Stimulated activated CD4-positive, alpha-beta T cell treated with anti-CD3 and anti-CD28 coated beads, Interleukin-15, amount 100 ng/mL, for 24 hours (primary cell): ENCODE measurements at regions not wholly inside any gene's neighbourhood (a gene's known extent, or its start where the extent isn't known, plus 50 kb on each side); places are given as distances from the start of the nearest gene placed in this dataset.
"Not testable (repeated sequence)": the region's sequence is repeated elsewhere in the genome, so short reads cannot be mapped to it uniquely, and the experiment has no call there.

Source experiments
- DNase-seq: peaks from one replicate; pipeline ENCODE4 v3.0.0-alpha.2; 2020

GRCh38 chr4:188439641-188440311, 300.5 kb downstream of the TRIML1 start:
- DNase-seq, result no peak

DNA sequence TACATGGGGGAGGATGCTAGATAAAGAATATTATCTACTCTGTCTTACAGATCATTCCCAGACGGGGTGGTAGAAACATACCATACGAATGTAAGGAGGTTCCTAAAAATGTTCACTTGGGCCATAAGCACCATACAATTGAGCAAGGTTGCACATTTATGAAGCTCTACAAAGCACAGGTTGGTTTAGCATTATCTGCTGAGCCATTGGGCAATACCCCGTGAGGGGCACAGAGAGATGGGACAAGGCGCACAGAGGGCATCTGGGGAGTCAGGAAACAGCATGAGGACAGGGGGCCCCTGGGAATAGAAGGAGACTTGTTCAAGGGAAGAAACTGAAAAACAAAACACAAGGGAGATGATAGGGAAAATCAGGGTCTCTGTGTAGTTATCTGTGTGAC, 305.3 kb downstream of the TRIML1 start:
- DNase-seq, result no peak

DNA sequence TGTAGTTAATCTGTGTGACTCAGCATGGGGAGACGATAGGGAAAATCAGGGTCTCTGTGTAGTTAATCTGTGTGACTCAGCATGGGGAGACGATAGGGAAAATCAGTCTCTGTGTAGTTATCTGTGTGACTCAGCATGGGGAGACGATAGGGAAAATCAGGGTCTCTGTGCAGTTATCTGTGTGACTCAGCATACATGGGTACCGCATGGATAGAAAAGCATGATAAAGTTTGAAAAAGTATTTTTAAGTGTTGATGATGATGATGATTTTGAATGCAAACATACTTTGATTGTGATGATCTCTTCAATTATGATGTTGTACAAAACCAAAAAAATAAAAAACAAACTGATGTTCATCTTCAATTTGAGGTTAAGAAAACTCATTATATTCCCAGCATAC, 309.8 kb downstream of the TRIML1 start:
- DNase-seq, result not testable (repeated sequence)

- no peak for DNase-seq
Measured at GRCh38 chr4:188450571-188450970, 311.3 kb downstream of the TRIML1 start.

DNA sequence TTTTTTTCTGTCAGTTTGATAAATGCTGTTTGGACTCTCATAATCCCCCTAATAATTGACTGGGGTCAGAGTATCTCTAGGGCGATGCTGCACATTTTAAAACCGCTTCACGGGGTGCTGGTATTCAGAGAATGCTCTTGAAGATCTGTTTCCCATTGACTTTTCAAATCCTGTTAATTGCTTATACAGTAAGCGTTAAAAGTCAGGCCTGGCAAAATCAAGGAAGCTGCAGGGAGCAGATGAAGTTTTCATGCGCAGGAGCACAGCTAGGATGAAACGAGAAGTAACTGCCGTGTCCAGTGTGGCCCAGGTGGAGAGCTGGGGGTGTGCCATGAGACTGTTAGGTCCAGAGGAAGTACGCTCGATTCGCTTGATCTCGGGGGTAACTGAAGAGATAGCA, 312.9 kb downstream of the TRIML1 start:
- DNase-seq, result no peak

GRCh38 chr4:188454575-188454974, 315.3 kb downstream of the TRIML1 start:
- DNase-seq, result no peak

DNA sequence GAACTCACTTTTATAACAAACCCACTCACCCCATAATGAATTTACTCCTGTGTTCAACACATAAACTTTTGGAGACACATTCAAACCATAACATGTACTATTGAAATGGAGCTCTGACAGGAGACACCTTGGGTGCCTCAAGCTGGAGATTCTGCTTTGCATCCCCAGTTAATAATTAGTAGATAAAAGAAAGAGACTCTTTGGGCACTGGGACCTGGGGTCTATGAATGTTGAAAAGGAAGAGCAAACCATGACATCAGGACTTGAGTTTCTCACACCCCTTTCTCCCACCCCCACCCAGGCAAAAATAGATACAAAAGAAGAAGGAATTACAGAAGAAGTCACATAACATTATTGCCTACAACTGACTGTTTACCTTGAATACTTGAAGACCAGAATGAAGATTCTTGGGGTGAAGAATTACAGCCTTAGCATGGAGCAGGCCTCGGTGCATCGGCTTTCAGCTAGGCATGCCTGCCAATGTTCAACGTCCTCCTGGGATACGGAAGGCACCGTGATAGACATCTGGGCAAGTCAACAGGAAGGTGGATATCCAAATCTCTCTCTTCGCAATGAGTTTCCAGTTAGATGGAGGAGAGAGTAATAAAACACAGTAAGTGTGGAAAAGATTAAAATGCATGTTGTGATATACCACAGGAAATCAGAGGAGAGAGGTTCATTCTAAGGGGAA, 316.0 kb downstream of the TRIML1 start:
- no peak for DNase-seq

- no peak for DNase-seq
Measured at GRCh38 chr4:188459381-188459780, 320.1 kb downstream of the TRIML1 start.

DNA sequence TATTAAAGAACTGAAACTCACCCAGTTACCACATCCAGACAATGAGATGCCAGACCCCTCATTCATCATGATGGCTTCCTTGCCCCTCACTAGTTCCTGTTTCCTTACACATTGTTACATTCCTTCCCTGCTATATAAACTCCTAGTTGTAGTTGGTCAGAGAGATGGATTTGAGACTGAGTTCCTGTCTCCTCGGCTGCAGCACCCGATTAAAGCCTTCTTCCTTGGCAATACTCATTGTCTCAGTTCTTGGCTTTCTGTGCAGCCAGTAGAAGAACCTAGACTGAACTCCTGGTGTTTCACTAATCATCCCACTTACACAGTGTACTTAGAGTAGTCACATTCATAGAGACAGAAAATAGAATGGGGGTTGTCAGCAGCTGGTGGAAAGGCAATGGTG, 324.7 kb downstream of the TRIML1 start:
- no peak for DNase-seq

DNA sequence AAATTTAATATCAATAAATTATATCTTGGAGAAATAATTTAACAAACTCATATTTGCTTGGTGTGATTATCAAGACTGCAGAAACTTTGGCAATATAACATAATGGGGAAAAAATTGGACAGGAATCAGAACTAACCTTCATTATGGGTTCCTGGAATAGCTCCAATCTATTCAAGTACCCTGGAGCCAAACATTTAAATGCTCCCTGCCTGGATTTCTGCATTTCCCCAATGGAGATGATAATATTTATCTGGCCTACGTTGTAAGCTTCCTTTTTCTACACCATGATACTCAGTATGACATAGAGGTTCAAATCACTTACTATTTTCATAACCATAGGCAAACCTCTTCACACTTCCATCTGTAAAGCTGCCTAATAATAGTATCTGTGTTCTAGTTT, 326.8 kb downstream of the TRIML1 start:
- DNase-seq, result no peak

DNA sequence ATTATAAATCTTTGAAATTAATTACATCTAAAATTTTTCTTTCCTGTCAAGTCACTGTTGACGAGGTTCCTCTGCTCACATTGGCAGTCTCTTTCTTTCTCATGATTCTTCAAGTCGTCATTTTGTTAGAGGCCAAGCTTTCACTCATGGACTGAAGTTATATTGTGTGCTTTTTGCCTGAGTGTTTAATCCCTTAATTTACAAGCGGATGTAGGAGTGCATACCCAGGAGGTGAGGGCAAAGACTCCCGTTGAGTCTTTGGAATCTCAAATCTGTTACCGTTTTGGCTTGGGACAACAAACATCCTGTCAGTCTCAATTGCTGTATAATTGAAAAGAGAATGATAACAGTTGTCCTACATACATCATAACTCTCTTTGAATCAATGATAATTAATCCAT, 345.0 kb downstream of the TRIML1 start:
- DNase-seq, result no peak

- no peak for DNase-seq
Measured at GRCh38 chr4:188485906-188486305, 346.7 kb downstream of the TRIML1 start.

DNA sequence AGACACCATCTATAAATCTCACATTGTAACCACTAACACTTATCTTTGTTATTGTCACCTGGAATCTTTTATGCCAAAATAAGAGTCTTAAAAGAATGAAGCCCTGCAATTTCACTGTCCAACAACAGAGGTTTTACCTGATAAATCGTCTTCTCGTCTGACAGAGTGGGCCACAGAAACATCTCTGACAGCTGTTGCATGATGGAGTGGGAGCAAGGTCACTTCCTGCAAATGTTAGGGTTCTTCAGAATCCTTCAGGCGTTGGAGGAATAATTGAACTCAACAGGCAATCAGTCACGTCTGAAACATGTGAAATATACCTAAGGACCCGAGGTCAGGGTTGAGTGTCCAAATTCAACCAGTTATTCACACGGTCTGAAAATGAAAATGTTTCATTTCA, 353.6 kb downstream of the TRIML1 start:
- DNase-seq, result no peak

- no peak for DNase-seq
Measured at GRCh38 chr4:188495169-188495568, 355.9 kb downstream of the TRIML1 start.

DNA sequence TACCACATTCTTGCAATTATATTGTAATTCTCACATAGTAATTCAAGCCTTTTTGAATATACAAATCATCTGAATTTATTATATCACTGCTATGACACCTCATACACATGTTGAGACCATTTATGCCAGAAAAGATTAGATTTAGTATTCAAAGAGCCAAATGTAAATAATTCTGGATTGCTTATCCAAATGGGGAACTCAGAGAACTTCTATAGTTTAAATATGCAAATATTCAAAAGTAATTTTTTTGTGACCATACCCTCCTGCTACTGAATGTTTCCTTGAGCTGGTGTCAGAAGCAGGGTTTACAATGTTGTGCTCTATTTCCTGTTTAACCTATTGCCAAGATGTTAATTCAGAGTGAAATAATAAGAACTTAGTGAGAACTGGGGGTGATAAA, 372.2 kb downstream of the TRIML1 start:
- no peak for DNase-seq

GRCh38 chr4:188532751-188533150, 393.5 kb downstream of the TRIML1 start:
- DNase-seq, result no peak

DNA sequence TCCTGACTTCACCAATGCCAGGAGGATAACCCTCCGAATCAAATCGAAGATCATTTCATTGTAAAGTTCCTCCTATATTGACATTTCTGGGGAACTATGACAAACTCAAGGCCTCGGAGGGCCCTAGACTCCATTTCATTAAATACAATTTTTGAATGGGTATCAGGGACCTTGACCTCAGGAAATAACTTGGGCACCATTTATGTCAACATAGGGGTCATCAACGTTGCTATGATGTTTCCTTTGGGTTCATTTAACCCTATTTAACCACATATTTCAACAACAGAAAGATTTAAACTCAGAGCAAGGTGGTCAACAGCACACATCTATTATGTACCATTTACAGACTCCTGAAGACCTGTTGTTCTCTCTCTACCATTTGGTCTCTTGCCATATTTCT, 395.1 kb downstream of the TRIML1 start:
- DNase-seq, result no peak

GRCh38 chr4:188534917-188535316, 395.7 kb downstream of the TRIML1 start:
- no peak for DNase-seq

DNA sequence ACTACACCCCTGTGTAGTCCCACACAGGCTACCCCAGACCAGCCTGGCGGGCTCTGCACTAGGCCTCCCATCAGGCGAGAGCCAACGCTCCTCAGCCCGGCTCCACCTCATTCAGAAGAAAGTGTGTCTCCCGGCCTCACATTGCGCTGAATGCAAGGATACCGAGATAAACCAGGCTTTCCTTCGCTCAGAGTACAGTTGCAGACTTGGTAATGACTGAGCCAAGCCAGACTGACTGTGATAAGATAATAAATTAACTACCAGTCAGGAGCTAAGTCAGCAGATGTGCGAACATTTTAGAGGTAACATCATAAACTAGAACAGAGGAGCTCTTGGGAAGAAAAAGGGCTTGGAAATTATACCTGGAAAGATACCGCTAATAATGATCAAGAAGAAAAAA, 397.6 kb downstream of the TRIML1 start:
- DNase-seq, result no peak

GRCh38 chr4:188550296-188550695, 411.1 kb downstream of the TRIML1 start:
- DNase-seq, result no peak

DNA sequence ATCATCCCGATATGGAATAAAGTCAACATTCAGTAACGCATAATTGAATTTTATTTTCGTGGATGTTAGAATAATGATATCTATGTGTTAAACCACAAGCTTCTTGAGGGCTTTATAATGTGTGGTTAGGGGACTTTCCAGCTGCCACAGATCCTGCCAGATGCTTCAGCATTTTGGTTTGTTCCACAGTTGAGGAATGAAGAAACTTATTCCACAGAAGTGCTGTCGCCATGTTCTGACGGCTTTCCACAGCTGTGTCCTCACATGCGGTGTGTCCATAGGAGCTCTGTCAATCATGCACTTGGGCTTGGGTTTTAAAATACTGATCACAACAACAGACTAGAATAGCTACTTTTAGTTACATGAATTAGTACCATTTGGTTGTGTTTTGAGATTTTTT, 411.9 kb downstream of the TRIML1 start:
- DNase-seq, result no peak

DNA sequence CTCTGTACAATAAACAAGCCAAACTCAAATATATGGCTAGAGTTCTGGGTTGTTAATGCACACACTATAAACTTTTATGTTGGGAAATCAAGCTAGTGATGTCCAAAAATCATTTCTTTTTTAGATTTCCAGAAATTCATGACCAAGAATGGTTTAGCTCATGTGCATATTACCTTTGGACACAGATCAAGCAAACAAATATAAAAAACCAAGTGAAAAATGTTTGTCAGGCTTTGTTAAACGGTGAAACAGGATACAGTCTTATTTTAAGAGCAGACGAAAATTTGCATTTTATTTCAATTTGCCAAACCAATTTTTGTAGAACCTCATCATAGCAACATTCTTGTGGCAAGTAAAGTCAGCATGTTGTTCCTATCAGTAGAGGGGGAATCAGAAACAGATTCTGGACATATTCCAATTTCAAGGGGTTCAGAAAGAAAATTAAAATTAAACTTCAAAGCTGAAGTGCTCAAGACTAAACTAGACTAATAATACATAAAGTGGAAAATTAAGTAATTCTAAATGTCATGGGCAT, 413.6 kb downstream of the TRIML1 start:
- DNase-seq, result no peak

DNA sequence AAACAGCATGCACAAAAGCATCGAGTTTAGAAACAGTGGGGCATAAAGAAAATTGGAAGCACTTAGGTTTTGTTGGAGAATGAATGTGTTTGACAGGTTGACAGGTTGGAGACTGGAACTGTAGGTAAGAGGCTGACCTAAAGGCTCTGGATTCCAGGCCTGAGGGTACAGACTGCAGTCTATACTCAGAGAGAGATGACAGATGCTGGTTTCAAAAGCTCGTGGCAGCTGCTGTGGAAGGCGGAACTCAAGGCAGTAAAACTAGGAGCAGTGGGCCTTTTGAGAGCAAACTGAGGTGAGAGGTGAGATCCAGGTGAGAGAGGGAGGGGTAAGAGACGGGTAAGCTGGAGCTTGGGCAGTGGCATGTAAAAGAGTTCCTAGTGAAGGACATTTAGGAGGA, 415.2 kb downstream of the TRIML1 start:
- DNase-seq, result no peak

GRCh38 chr4:188573104-188573503, 433.9 kb downstream of the TRIML1 start:
- DNase-seq, result no peak

GRCh38 chr4:188578657-188579056, 439.4 kb downstream of the TRIML1 start:
- no peak for DNase-seq
